Nephron progenitor cell (in vitro differentiated cells): ENCODE measurements at regions not wholly inside any gene's neighbourhood (a gene's known extent, or its start where the extent isn't known, plus 50 kb on each side); places are given as distances from the start of the nearest gene placed in this dataset.

Experiments
- DNase-seq: peaks from one replicate; pipeline ENCODE4 v3.0.0; 2021
- H3K27ac Mint-ChIP-seq: 2 replicates; pipeline ENCODE4 v1.8.0; 2021; ENCODE audit warnings: mild to moderate bottlenecking, moderate library complexity, mixed read lengths
- H3K27me3 Mint-ChIP-seq: 2 replicates; pipeline ENCODE4 v1.8.0; 2021; ENCODE audit warnings: mild to moderate bottlenecking, low read depth, mixed read lengths; ENCODE audit not compliant: poor library complexity
- H3K36me3 Mint-ChIP-seq: 2 replicates; pipeline ENCODE4 v1.8.0; 2021; ENCODE audit warnings: low read depth, mixed read lengths
- H3K4me1 Mint-ChIP-seq: 2 replicates; pipeline ENCODE4 v1.8.0; 2021; ENCODE audit warnings: mixed read lengths
- H3K4me3 Mint-ChIP-seq: 2 replicates; pipeline ENCODE4 v1.8.0; 2021; ENCODE audit warnings: mild to moderate bottlenecking, moderate library complexity, mixed read lengths
- H3K9me3 Mint-ChIP-seq: 2 replicates; pipeline ENCODE4 v1.8.0; 2021; ENCODE audit warnings: mild to moderate bottlenecking, moderate library complexity, mixed read lengths
- TF ChIP-seq, protein P1 (sequence below): fragments of 200-600 bp; sonication (generic); IDR thresholded peaks from 2 replicates; pipeline ENCODE4 v1.5.0; 2021; ENCODE audit warnings: antibody characterized with exemption

DNA sequence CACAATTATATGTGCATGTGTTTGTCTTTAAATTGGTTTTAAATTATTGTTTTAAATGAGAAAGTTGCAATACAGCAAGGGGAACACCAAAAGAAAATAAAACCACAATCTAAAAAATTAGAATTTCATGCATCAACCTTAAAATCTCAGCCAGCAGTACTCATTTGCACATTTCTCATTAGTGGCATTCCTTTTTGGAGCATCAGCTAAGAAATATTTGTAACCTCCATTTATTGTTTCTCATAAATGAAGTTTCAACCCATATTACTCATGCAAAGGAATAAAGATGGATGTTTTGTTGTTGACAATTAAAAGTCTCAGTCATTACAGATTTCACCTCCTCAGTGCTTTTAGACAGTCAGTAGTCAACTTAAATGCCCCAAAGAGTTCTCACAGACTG lies 160.1 kb downstream of the TBX15 start:
- Mint-ChIP-seq H3K27me3 (no peaks in the 10 kb centered on the region), H3K36me3 (peaks cover 13% of the 10 kb centered on the region), H3K4me3 (no peak overlapping the region), H3K4me1 (peaks cover 12% of the 10 kb centered on the region), H3K9me3 (peaks cover 28% of the 10 kb centered on the region), H3K27ac (no peak overlapping the region)
- DNase-seq, result no peak
- TF ChIP-seq, protein P1, sequence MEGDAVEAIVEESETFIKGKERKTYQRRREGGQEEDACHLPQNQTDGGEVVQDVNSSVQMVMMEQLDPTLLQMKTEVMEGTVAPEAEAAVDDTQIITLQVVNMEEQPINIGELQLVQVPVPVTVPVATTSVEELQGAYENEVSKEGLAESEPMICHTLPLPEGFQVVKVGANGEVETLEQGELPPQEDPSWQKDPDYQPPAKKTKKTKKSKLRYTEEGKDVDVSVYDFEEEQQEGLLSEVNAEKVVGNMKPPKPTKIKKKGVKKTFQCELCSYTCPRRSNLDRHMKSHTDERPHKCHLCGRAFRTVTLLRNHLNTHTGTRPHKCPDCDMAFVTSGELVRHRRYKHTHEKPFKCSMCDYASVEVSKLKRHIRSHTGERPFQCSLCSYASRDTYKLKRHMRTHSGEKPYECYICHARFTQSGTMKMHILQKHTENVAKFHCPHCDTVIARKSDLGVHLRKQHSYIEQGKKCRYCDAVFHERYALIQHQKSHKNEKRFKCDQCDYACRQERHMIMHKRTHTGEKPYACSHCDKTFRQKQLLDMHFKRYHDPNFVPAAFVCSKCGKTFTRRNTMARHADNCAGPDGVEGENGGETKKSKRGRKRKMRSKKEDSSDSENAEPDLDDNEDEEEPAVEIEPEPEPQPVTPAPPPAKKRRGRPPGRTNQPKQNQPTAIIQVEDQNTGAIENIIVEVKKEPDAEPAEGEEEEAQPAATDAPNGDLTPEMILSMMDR, result no peak

DNA sequence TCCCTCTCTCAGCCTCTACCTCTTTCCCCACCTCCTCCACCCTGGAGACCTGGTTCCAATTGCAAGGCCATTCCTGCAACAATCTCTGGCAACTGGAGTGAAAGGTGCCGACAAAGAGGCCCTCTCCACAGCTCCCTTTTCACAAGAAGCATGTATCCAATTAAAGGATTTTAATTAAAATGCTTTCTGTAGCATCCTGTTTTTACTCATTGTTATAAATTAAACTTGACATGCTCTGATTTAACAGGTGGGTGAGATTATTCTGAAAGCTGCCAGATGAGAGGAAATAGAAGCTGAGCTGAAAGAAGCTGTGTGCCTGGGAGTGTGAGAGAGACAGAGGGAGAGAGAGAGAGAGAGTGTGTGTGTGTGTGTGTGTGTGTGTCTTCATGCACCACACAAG lies 160.5 kb downstream of the TBX15 start:
- H3K4me3 Mint-ChIP-seq, result no peak overlapping the region
- peaks cover 13% of the 10 kb centered on the region for H3K36me3 Mint-ChIP-seq
- no peak for DNase-seq
- TF ChIP-seq, protein P1, result no peak
- peaks cover 12% of the 10 kb centered on the region for H3K4me1 Mint-ChIP-seq
- H3K27ac Mint-ChIP-seq, result peak overlapping the region; percentile 33
- peaks cover 24% of the 10 kb centered on the region for H3K9me3 Mint-ChIP-seq
- no peaks in the 10 kb centered on the region for H3K27me3 Mint-ChIP-seq

DNA sequence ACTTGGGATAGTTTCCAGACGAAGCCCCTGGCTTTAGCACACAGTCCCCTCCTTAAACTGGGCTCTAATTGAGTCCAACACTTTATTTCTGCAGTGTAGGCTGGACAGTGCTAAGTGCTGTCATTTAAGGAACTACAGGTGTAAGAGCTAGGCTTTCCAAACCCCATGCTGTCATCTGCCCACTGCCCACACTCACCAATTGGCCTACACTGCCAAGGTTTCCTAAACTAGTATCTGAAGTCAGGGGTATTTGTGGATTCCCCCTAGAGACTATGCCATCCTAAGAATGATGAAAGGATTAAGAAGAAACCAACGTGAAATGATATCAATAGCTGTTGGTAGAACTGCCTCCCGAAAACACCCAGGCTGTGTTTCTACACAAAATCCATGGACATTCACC lies 160.9 kb downstream of the TBX15 start:
- no peak for DNase-seq
- H3K27ac Mint-ChIP-seq, result no peak overlapping the region
- H3K36me3 Mint-ChIP-seq, result peaks cover 13% of the 10 kb centered on the region
- H3K9me3 Mint-ChIP-seq, result peaks cover 20% of the 10 kb centered on the region
- H3K4me1 Mint-ChIP-seq, result peaks cover 12% of the 10 kb centered on the region
- no peaks in the 10 kb centered on the region for H3K27me3 Mint-ChIP-seq
- TF ChIP-seq, protein P1, result no peak
- H3K4me3 Mint-ChIP-seq, result no peak overlapping the region

DNA sequence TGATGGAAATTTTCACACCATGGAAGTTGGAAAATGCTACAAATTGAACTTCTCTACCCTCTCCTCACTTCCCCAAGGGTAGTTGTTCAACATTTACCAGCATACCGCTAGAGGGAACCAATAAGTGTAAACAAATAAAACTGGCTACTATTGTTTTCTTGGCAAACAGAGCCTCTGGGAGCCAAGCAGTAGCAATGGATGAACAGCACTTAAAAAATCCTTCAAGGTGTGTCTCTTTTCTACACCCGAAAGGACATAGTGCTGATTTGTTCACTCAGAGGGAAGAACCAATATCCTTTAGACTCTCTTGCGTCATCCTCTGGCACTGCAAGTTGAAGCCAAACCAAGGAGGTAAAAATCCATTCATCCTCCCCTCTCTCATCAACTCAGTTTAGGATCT lies 161.5 kb downstream of the TBX15 start:
- DNase-seq, result no peak
- TF ChIP-seq, protein P1, result no peak
- H3K4me1 Mint-ChIP-seq, result peaks cover 12% of the 10 kb centered on the region
- H3K36me3 Mint-ChIP-seq, result peaks cover 13% of the 10 kb centered on the region
- H3K27me3 Mint-ChIP-seq, result no peaks in the 10 kb centered on the region
- no peak overlapping the region for H3K27ac Mint-ChIP-seq
- peaks cover 17% of the 10 kb centered on the region for H3K9me3 Mint-ChIP-seq
- H3K4me3 Mint-ChIP-seq, result no peak overlapping the region

DNA sequence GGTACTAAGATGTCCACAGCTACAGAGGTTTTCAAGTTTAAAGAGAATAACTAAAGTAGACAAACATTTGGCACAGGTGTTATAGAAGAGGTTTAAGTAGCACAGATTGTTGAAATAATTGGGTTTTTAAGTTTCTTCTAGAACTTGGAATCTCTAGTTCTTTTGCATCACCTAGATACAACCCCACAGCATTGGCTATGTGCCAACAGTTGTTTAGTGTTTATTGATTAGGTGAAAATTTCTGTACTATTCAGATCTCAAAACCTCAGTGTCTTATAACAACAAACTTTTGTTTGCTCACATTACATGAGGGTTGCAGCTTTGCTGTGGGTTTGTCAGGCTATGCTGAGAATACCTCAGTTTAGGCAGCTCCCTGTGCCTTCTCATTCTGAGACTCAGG lies 162.5 kb downstream of the TBX15 start:
- TF ChIP-seq, protein P1, result no peak
- H3K4me1 Mint-ChIP-seq, result peaks cover 12% of the 10 kb centered on the region

DNA sequence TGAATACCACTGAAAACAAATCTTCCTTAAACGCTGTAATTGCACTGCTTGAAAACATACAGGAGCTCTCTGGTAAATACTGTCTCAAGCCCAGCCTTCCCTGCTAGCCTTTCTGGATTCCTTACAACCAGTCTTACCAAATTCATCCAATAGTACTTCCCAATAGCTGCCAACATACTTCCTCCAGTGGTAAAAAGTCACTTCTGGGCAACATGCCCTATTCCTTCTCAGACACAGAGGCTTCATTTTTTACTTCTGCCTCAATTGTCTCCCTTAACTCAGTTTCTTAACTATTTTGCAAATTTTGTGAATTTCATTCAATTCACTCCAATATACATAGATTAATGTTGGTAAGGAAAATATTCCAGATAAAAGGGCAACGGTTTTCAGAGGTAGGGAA lies 166.3 kb downstream of the TBX15 start:
- Mint-ChIP-seq H3K36me3 (no peaks in the 10 kb centered on the region), H3K27me3 (no peaks in the 10 kb centered on the region), H3K9me3 (peaks cover 7% of the 10 kb centered on the region), H3K27ac (no peak overlapping the region), H3K4me3 (no peak overlapping the region), H3K4me1 (peaks cover 1% of the 10 kb centered on the region)
- DNase-seq, result no peak
- TF ChIP-seq, protein P1, result no peak

More for the DNA sequence above, 162.5 kb downstream of the TBX15 start:
- peaks cover 7% of the 10 kb centered on the region for H3K36me3 Mint-ChIP-seq
- no peak overlapping the region for H3K27ac Mint-ChIP-seq
- peaks cover 7% of the 10 kb centered on the region for H3K9me3 Mint-ChIP-seq
- H3K27me3 Mint-ChIP-seq, result no peaks in the 10 kb centered on the region
- no peak overlapping the region for H3K4me3 Mint-ChIP-seq
- DNase-seq, result no peak
